A673 (cell line): ENCODE measurements at regions not wholly inside any gene's neighbourhood (a gene's known extent, or its start where the extent isn't known, plus 50 kb on each side); places are given as distances from the start of the nearest gene placed in this dataset.

Source experiments
- BruUV-seq: library from RNA; stranded (reverse); fragments of 400-500 nt; replicated peaks from 2 replicates; lab custom pipeline; 2021; lab: Mats Ljungman, UMichigan
- CTCF ChIA-PET: fragments of 300-600 bp; sonication (Branson Sonifier 250); formaldehyde crosslinking; loops from one replicate; lab custom pipeline; 2022; ENCODE audit warnings: antibody characterized with exemption; lab: Charles Lee
- POLR2A ChIA-PET: fragments of 300-600 bp; sonication (Branson Sonifier 250); formaldehyde crosslinking; loops from one replicate; lab custom pipeline; 2022; ENCODE audit warnings: antibody characterized with exemption; ENCODE audit not compliant: low non-redundant PET; lab: Charles Lee
- DNase-seq: peaks from one replicate; pipeline ENCODE4 v3.0.0-alpha.2; 2015; ENCODE audit warnings: low spot score
- H3K27ac ChIP-seq: fragments of 200-600 bp; sonication (generic); 2 replicates; pipeline ENCODE4 v1.5.1; 2016; ENCODE audit warnings: mixed run types, low read depth, mild to moderate bottlenecking, mixed read lengths, antibody characterized with exemption, low read length; ENCODE audit not compliant: poor library complexity, severe bottlenecking
- H3K27me3 ChIP-seq: fragments of 200-600 bp; sonication (generic); replicated peaks from 2 replicates; pipeline ENCODE4 v1.6.1; 2017; ENCODE audit warnings: mixed run types, low read depth, mild to moderate bottlenecking, mixed read lengths, antibody characterized with exemption, low read length; ENCODE audit not compliant: insufficient read depth, poor library complexity
- H3K36me3 ChIP-seq: fragments of 200-600 bp; sonication (generic); 2 replicates; pipeline ENCODE4 v1.6.1; 2016; ENCODE audit warnings: mixed run types, mild to moderate bottlenecking, mixed read lengths, antibody characterized with exemption, low read length; ENCODE audit not compliant: insufficient read depth, poor library complexity, severe bottlenecking
- H3K4me1 ChIP-seq: fragments of 200-600 bp; sonication (generic); 2 replicates; pipeline ENCODE4 v1.6.1; 2017; ENCODE audit warnings: mixed run types, mild to moderate bottlenecking, mixed read lengths, antibody characterized with exemption, low read length; ENCODE audit not compliant: insufficient read depth, poor library complexity, severe bottlenecking
- H3K4me3 ChIP-seq: fragments of 200-600 bp; sonication (generic); 2 replicates; pipeline ENCODE4 v1.5.1; 2016; ENCODE audit warnings: low read depth, mixed run types, mild to moderate bottlenecking, mixed read lengths, low read length; ENCODE audit not compliant: poor library complexity, severe bottlenecking
- H3K9me3 ChIP-seq: fragments of 200-600 bp; sonication (generic); 2 replicates; pipeline ENCODE4 v1.6.1; 2016; ENCODE audit warnings: mixed run types, low read depth, mild to moderate bottlenecking, mixed read lengths, antibody characterized with exemption, low read length; ENCODE audit not compliant: poor library complexity, severe bottlenecking
- EZH2 ChIP-seq: fragments of 200-600 bp; sonication (generic); IDR thresholded peaks from 2 replicates; pipeline ENCODE4 v1.6.1; 2017; ENCODE audit warnings: borderline replicate concordance, low read depth, mild to moderate bottlenecking, mixed read lengths, antibody characterized with exemption, low read length; ENCODE audit not compliant: poor library complexity, severe bottlenecking
- intact Hi-C: fragments of 100-400 bp; cut with micrococcal nuclease; formaldehyde crosslinking; loops from one replicate; pipeline ENCODE4 v1.10.0; 2022; ENCODE audit not compliant: unreplicated experiment
- TF ChIP-seq, protein P1 (sequence below): fragments of 300-800, 200-600 bp; sonication (generic); conservative IDR thresholded peaks from 2 replicates; pipeline ENCODE4 v1.5.1; 2017; ENCODE audit warnings: low read depth, mild to moderate bottlenecking, antibody characterized with exemption, low read length, moderate library complexity, mixed read lengths

DNA sequence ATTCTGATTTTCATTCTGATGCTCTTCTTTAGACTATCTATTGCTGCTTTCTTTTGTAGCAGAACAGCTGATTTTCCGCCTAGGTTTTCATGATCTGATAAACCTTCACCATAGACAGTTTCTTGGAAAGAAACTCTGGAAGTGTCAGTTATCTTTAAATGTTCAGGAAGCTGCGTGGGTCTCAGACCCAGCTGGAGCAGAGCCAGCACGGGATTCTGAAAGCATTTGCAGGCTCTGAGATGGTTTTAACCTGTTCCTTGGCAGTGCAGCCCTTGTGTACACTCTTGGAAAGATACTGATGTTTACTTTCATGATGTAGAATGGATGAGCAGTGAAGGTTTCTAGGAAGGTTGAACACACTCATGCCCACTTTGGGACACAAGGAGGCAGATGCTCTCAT is 178.0 kb upstream of the DMRT1 start:
- no peak for TF ChIP-seq EZH2
- TF ChIP-seq, protein P1, sequence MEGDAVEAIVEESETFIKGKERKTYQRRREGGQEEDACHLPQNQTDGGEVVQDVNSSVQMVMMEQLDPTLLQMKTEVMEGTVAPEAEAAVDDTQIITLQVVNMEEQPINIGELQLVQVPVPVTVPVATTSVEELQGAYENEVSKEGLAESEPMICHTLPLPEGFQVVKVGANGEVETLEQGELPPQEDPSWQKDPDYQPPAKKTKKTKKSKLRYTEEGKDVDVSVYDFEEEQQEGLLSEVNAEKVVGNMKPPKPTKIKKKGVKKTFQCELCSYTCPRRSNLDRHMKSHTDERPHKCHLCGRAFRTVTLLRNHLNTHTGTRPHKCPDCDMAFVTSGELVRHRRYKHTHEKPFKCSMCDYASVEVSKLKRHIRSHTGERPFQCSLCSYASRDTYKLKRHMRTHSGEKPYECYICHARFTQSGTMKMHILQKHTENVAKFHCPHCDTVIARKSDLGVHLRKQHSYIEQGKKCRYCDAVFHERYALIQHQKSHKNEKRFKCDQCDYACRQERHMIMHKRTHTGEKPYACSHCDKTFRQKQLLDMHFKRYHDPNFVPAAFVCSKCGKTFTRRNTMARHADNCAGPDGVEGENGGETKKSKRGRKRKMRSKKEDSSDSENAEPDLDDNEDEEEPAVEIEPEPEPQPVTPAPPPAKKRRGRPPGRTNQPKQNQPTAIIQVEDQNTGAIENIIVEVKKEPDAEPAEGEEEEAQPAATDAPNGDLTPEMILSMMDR, result no peak
- Histone ChIP-seq H3K27ac (no peak overlapping the region), H3K36me3 (no peaks in the 10 kb centered on the region), H3K27me3 (no peaks in the 10 kb centered on the region), H3K4me3 (no peak overlapping the region), H3K9me3 (no peaks in the 10 kb centered on the region), H3K4me1 (no peaks in the 10 kb centered on the region)
- BruUV-seq, result no TSS peak
- POLR2A ChIA-PET, result no interaction called here
- CTCF ChIA-PET, result no interaction called here
- DNase-seq, result no peak
- intact Hi-C loops, result no loop called here

DNA sequence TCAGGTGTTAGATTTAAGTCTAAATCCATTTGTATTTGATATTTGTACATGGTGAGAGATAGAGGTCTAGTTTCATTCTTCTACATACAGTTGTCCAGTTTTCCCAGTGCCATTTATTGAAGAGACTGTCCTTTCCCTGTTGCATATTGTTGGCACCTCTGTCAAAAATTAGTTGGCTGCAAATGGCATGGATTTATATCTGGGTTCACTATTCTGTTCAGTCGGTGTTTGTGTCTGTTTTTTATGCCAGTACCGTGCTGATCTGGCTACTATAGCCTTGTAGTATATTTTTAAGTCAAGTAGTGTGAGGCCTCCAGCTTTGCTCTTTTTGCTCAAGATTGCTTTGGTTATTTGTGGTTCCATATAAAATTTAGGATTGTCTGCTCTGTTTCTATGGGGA is 176.2 kb upstream of the DMRT1 start:
- no TSS peak for BruUV-seq
- DNase-seq, result no peak
- H3K4me3 ChIP-seq, result no peak overlapping the region
- H3K36me3 ChIP-seq, result no peaks in the 10 kb centered on the region
- CTCF ChIA-PET, result no interaction called here
- no peak overlapping the region for H3K27ac ChIP-seq
- H3K9me3 ChIP-seq, result peaks cover 3% of the 10 kb centered on the region
- H3K27me3 ChIP-seq, result no peaks in the 10 kb centered on the region
- intact Hi-C loops, result no loop called here
- no peaks in the 10 kb centered on the region for H3K4me1 ChIP-seq
- no peak for TF ChIP-seq EZH2
- TF ChIP-seq, protein P1, result no peak
- POLR2A ChIA-PET, result no interaction called here

DNA sequence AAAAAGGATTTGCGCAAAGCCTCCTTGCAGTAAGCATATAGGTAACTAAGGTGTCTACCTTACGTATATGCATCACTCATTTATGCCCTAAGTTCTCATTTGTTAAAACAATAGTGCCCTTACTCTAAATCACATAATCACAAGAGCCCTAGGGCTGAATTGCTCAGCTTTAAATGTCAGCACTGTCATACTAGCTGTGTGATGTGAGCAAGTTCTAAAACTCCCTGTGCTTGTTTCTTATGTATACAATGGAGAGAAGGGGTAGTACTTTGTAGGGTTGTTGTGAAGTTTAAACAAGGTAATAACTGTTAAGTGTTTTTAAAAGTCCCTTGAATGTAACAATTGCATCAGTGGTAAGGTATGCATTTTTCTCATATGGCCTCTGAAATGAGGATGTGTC is 169.5 kb upstream of the DMRT1 start:
- TF ChIP-seq, protein P1, result no peak
- TF ChIP-seq EZH2, result no peak
- Histone ChIP-seq H3K4me3 (no peak overlapping the region), H3K4me1 (no peaks in the 10 kb centered on the region), H3K27ac (no peak overlapping the region), H3K36me3 (no peaks in the 10 kb centered on the region), H3K27me3 (no peaks in the 10 kb centered on the region), H3K9me3 (peaks cover 3% of the 10 kb centered on the region)
- no peak for DNase-seq
- ChIA-PET POLR2A (no interaction called here), CTCF (no interaction called here)
- intact Hi-C loops, result no loop called here
- BruUV-seq, result no TSS peak
